K562 (cell line): ENCODE measurements at regions not wholly inside any gene's neighbourhood (a gene's known extent, or its start where the extent isn't known, plus 50 kb on each side); places are given as distances from the start of the nearest gene placed in this dataset.

Experiments used
- ATAC-seq: fragments of 200-7000 bp; cut with Tn5 transposase; 3 replicates; pipeline ENCODE4 v1.9.1; 2020; ENCODE audit warnings: moderate library complexity
- BruUV-seq: library from RNA; stranded (reverse); fragments of 400-500 nt; replicated peaks from 2 replicates; lab custom pipeline; 2021; lab: Mats Ljungman, UMichigan
- CTCF ChIA-PET: fragments of 300-600 bp; formaldehyde crosslinking; extraction: SDS; loops from one replicate; lab custom pipeline; 2021; ENCODE audit warnings: low intra/inter-chr PET ratio; lab: Yijun Ruan, JAX
- POLR2A ChIA-PET: fragments of 300-600, 350-650 bp; sonication (Branson Sonifier 250); formaldehyde crosslinking; extraction: SDS; loops from one replicate; lab custom pipeline; 2021; ENCODE audit warnings: antibody characterized with exemption, inconsistent platforms; lab: Yijun Ruan, JAX
- DNase-seq, 4 experiments: peaks; one replicate each; pipeline versions ENCODE4 v3.0.0 to v3.0.0-alpha.2; 2011 to 2018; ENCODE audit warnings: low spot score in 3 of 4, mixed read lengths in 3 of 4; ENCODE audit errors: extremely low read depth in 1 of 4
- FAIRE-seq: peaks from 2 replicates; lab custom pipeline; 2011; peaks lifted over from hg19 to GRCh38; lab: Jason Lieb, UNC
- H2AFZ ChIP-seq: 2 replicates; pipeline ENCODE4 v1.6.0; 2011; ENCODE audit warnings: low read depth, low read length, control low read depth, inconsistent platforms
- H3K27ac ChIP-seq: fragments of 200-600 bp; 3 replicates; pipeline ENCODE4 v1.8.0; 2011; ENCODE audit warnings: low read depth, mild to moderate bottlenecking, control low read depth, inconsistent platforms, low read length, moderate library complexity, mixed read lengths; ENCODE audit errors: extremely low read depth
- H3K27me3 ChIP-seq, 2 experiments: fragments of 300-600 bp in 1 of 2; 2 replicates in 1 of 2; 3 replicates in 1 of 2; pipeline versions ENCODE4 v1.6.0 to v1.8.0; 2011; ENCODE audit warnings: inconsistent platforms in 2 of 2, low read length in 2 of 2, mild to moderate bottlenecking in 1 of 2, mixed read lengths in 1 of 2, moderate library complexity in 1 of 2; ENCODE audit not compliant: control insufficient read depth in 2 of 2, insufficient read depth in 2 of 2
- H3K36me3 ChIP-seq: fragments of 300-600 bp; 3 replicates; pipeline ENCODE4 v1.8.0; 2011; ENCODE audit warnings: mild to moderate bottlenecking, low read length, inconsistent platforms; ENCODE audit not compliant: control insufficient read depth, insufficient read depth
- H3K4me1 ChIP-seq, 2 experiments: fragments of 200-600 bp in 1 of 2; replicated peaks in 1 of 2; 2 replicates in 1 of 2; 3 replicates in 1 of 2; pipeline versions ENCODE4 v1.5.1 to v1.8.0; 2011; ENCODE audit warnings: inconsistent platforms in 2 of 2, low read length in 2 of 2, mild to moderate bottlenecking in 1 of 2, mixed read lengths in 1 of 2, moderate library complexity in 1 of 2; ENCODE audit not compliant: control insufficient read depth in 2 of 2, insufficient read depth in 2 of 2
- H3K4me2 ChIP-seq: 2 replicates; pipeline ENCODE4 v1.6.1; 2011; ENCODE audit warnings: low read length, control low read depth, inconsistent platforms, mixed read lengths; ENCODE audit not compliant: insufficient read depth
- H3K4me3 ChIP-seq: fragments of 200-600 bp; sonication (generic), shearing (Covaris generic); 2 replicates; pipeline ENCODE4 v1.5.1; 2016; ENCODE audit warnings: control low read depth, inconsistent platforms
- H3K79me2 ChIP-seq: fragments of 200-600 bp; 3 replicates; pipeline ENCODE4 v1.8.0; 2011; ENCODE audit warnings: low read length, inconsistent platforms; ENCODE audit not compliant: control insufficient read depth, insufficient read depth
- H3K9ac ChIP-seq, 2 experiments: 2 replicates each; pipeline versions ENCODE4 v1.6.0 to v1.6.1; 2011; ENCODE audit warnings: low read depth in 2 of 2, low read length in 2 of 2, control low read depth in 1 of 2, inconsistent platforms in 1 of 2, mild to moderate bottlenecking in 1 of 2, mixed read lengths in 1 of 2; ENCODE audit not compliant: insufficient read depth in 1 of 2
- H3K9me1 ChIP-seq: one replicate; pipeline ENCODE4 v1.6.0; 2011; ENCODE audit warnings: inconsistent platforms, mild to moderate bottlenecking, low read length, moderate library complexity; ENCODE audit not compliant: control insufficient read depth, insufficient read depth
- H3K9me3 ChIP-seq: replicated peaks from 2 replicates; pipeline ENCODE4 v1.5.1; 2011; ENCODE audit warnings: low read depth, low read length, inconsistent platforms; ENCODE audit not compliant: control insufficient read depth, insufficient read depth
- H4K20me1 ChIP-seq: replicated peaks from 2 replicates; pipeline ENCODE4 v1.6.1; 2011; ENCODE audit warnings: low read length, inconsistent platforms, mixed read lengths; ENCODE audit not compliant: control insufficient read depth, insufficient read depth
- ASH1L ChIP-seq: fragments of 450-650 bp; IDR thresholded peaks from 2 replicates; pipeline ENCODE4 v1.6.1; 2018; ENCODE audit warnings: borderline replicate concordance, mild to moderate bottlenecking, low read depth; ENCODE audit not compliant: partially characterized antibody
- POLR2G ChIP-seq: fragments of 200-400 bp; formaldehyde crosslinking; IDR thresholded peaks from 2 replicates; pipeline ENCODE4 v1.6.1; 2017; ENCODE audit warnings: low read depth, mild to moderate bottlenecking, antibody characterized with exemption, low read length, moderate library complexity
- ZKSCAN3 ChIP-seq: fragments of 250-450 bp; sonication (Bioruptor Pico); IDR thresholded peaks from 2 replicates; pipeline ENCODE4 v1.4.0; 2020
- WGBS: fragments of 100-300 bp; shearing (Covaris generic); methylation state at CpG from one replicate; pipeline ENCODE4 v1.1.6; 2016; ENCODE audit warnings: low coverage, mixed read lengths; ENCODE audit not compliant: insufficient coverage; ENCODE audit errors: missing lambda C conversion rate; 5-methylcytosine and 5-hydroxymethylcytosine counted together
- in situ Hi-C: fragments of 300-500 bp; cut with MboI; formaldehyde crosslinking; loops from 4 replicates; pipeline ENCODE4 v1.15.0; 2018; ENCODE audit warnings: inconsistent platforms, mixed read lengths
- intact Hi-C: fragments of 100-400 bp; cut with micrococcal nuclease; formaldehyde crosslinking; loops from 2 replicates; pipeline ENCODE4 v1.14.2; 2022
- TF ChIP-seq, protein P1 (sequence below): fragments of 250-450 bp; sonication (Bioruptor Pico); IDR thresholded peaks from 2 replicates; pipeline ENCODE4 v1.4.0; 2020; ENCODE audit warnings: mild to moderate bottlenecking, moderate library complexity, borderline replicate concordance
- TF ChIP-seq, protein P2 (sequence below): fragments of 450-650 bp; formaldehyde crosslinking; IDR thresholded peaks from 2 replicates; pipeline ENCODE4 v1.4.0; 2020; ENCODE audit warnings: mild to moderate bottlenecking, moderate library complexity
- TF ChIP-seq, protein P3 (sequence below): fragments of 450-650 bp; formaldehyde crosslinking; IDR thresholded peaks from 2 replicates; pipeline ENCODE4 v1.4.0; 2020; ENCODE audit warnings: mild to moderate bottlenecking, mixed read lengths

DNA sequence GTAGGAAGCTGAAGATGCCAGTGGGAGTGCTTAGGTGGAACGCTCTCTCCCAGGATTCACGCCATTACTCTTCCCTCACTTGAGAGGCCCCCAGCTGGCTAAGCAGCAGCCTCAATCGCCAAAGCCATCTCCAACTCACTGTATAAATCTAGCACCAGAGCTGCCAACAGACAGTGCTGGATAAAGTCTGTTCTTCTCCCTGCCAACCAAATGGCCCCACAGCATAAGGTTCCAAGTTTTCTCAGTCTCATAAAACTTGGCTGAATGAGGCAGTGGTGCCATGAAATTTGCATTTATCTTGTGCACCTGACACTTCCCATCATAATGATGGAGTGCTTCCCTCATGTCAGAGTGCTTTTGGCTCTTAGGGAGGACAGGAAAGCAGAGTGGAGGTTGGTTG is 428.2 kb upstream of the ETAA1 start:
- H3K9me3 ChIP-seq: no peaks in the 10 kb centered on the region
- H3K4me1 ChIP-seq: no peaks in the 10 kb centered on the region
- no TSS peak for BruUV-seq
- no peak overlapping the region for H3K4me3 ChIP-seq
- H3K4me2 ChIP-seq: no peak overlapping the region
- H3K9me1 ChIP-seq: no peaks in the 10 kb centered on the region
- no peaks in the 10 kb centered on the region for H3K27me3 ChIP-seq
- H3K27ac ChIP-seq: no peak overlapping the region
- 4% methylated on average over 3 of the region's 3 CpGs for WGBS
- no peak overlapping the region for H2AFZ ChIP-seq
- TF ChIP-seq ZKSCAN3 (CRISPR knock-in tag) (no peak), ASH1L (no peak), POLR2G (no peak)
- TF ChIP-seq, protein P1, sequence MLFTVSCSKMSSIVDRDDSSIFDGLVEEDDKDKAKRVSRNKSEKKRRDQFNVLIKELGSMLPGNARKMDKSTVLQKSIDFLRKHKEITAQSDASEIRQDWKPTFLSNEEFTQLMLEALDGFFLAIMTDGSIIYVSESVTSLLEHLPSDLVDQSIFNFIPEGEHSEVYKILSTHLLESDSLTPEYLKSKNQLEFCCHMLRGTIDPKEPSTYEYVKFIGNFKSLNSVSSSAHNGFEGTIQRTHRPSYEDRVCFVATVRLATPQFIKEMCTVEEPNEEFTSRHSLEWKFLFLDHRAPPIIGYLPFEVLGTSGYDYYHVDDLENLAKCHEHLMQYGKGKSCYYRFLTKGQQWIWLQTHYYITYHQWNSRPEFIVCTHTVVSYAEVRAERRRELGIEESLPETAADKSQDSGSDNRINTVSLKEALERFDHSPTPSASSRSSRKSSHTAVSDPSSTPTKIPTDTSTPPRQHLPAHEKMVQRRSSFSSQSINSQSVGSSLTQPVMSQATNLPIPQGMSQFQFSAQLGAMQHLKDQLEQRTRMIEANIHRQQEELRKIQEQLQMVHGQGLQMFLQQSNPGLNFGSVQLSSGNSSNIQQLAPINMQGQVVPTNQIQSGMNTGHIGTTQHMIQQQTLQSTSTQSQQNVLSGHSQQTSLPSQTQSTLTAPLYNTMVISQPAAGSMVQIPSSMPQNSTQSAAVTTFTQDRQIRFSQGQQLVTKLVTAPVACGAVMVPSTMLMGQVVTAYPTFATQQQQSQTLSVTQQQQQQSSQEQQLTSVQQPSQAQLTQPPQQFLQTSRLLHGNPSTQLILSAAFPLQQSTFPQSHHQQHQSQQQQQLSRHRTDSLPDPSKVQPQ (CRISPR knock-in tag): no peak
- TF ChIP-seq, protein P2, sequence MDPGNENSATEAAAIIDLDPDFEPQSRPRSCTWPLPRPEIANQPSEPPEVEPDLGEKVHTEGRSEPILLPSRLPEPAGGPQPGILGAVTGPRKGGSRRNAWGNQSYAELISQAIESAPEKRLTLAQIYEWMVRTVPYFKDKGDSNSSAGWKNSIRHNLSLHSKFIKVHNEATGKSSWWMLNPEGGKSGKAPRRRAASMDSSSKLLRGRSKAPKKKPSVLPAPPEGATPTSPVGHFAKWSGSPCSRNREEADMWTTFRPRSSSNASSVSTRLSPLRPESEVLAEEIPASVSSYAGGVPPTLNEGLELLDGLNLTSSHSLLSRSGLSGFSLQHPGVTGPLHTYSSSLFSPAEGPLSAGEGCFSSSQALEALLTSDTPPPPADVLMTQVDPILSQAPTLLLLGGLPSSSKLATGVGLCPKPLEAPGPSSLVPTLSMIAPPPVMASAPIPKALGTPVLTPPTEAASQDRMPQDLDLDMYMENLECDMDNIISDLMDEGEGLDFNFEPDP: no peak
- TF ChIP-seq, protein P3, sequence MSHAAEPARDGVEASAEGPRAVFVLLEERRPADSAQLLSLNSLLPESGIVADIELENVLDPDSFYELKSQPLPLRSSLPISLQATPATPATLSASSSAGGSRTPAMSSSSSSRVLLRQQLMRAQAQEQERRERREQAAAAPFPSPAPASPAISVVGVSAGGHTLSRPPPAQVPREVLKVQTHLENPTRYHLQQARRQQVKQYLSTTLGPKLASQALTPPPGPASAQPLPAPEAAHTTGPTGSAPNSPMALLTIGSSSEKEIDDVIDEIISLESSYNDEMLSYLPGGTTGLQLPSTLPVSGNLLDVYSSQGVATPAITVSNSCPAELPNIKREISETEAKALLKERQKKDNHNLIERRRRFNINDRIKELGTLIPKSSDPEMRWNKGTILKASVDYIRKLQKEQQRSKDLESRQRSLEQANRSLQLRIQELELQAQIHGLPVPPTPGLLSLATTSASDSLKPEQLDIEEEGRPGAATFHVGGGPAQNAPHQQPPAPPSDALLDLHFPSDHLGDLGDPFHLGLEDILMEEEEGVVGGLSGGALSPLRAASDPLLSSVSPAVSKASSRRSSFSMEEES (CRISPR knock-in tag): no peak
- ATAC-seq (no peak), DNase-seq (no peak), FAIRE-seq (no peak)
- H3K36me3 ChIP-seq: no peaks in the 10 kb centered on the region
- POLR2A ChIA-PET: no interaction called here
- intact Hi-C loops: no loop called here
- no peaks in the 10 kb centered on the region for H4K20me1 ChIP-seq
- in situ Hi-C loops: no loop called here
- no peak overlapping the region for H3K9ac ChIP-seq
- CTCF ChIA-PET: interaction anchor here (0.7 kb wide), 1 partner anchor 704 kb away, joined by 4 read pairs; no protein-coding TSS in a partner anchor
- no peaks in the 10 kb centered on the region for H3K79me2 ChIP-seq
